CD4-positive, CD25-positive, alpha-beta regulatory T cell (primary cell): ENCODE measurements at regions not wholly inside any gene's neighbourhood (a gene's known extent, or its start where the extent isn't known, plus 50 kb on each side); places are given as distances from the start of the nearest gene placed in this dataset.

Experiments
- ATAC-seq, 2 donors: fragments of 150-1000 bp; cut with Tn5 transposase; one replicate each; pipeline ENCODE4 v1.10.0; 2021; ENCODE audit warnings: low read depth in 2 of 2, moderate number of reproducible peaks in 2 of 2, moderate library complexity in 1 of 2
- DNase-seq, 3 donors: peaks; one replicate each; pipeline versions ENCODE4 v3.0.0 to v3.0.0-alpha.2; 2012 to 2022; ENCODE audit warnings: mixed read lengths in 1 of 3
- H3K27ac ChIP-seq: one replicate; pipeline ENCODE4 v1.7.0; 2013; ENCODE audit warnings: mild to moderate bottlenecking, low read length; ENCODE audit not compliant: insufficient read depth, poor library complexity, severe bottlenecking
- H3K27me3 ChIP-seq: one replicate; pipeline ENCODE4 v1.7.0; 2013; ENCODE audit warnings: low read length; ENCODE audit not compliant: control insufficient read depth, insufficient read depth
- H3K36me3 ChIP-seq: one replicate; pipeline ENCODE4 v1.7.0; 2013; ENCODE audit warnings: mild to moderate bottlenecking, low read length, moderate library complexity; ENCODE audit not compliant: control insufficient read depth, insufficient read depth
- H3K4me1 ChIP-seq: 2 replicates; pipeline ENCODE4 v1.7.0; 2013; ENCODE audit warnings: mild to moderate bottlenecking, low read length; ENCODE audit not compliant: insufficient read depth, control insufficient read depth, poor library complexity, severe bottlenecking
- H3K4me3 ChIP-seq: one replicate; pipeline ENCODE4 v1.7.0; 2013; ENCODE audit warnings: low read depth, mild to moderate bottlenecking, low read length, moderate library complexity
- H3K9me3 ChIP-seq, 2 experiments: 1 replicate in 1 of 2; 2 replicates in 1 of 2; pipeline ENCODE4 v1.7.0; 2013; ENCODE audit warnings: low read length in 2 of 2, mild to moderate bottlenecking in 1 of 2, moderate library complexity in 1 of 2; ENCODE audit not compliant: control insufficient read depth in 2 of 2
- H3K27ac Mint-ChIP-seq, 3 donors: one replicate each; pipeline ENCODE4 v1.8.0; 2020 to 2022; ENCODE audit warnings: mild to moderate bottlenecking in 3 of 3, mixed read lengths in 3 of 3, moderate library complexity in 2 of 3
- H3K27me3 Mint-ChIP-seq: one replicate; pipeline ENCODE4 v1.8.0; 2022; ENCODE audit warnings: mild to moderate bottlenecking, mixed read lengths
- H3K36me3 Mint-ChIP-seq: one replicate; pipeline ENCODE4 v1.8.0; 2020; ENCODE audit warnings: mixed read lengths
- H3K4me1 Mint-ChIP-seq, 4 donors: one replicate each; pipeline ENCODE4 v1.8.0; 2020 to 2022; ENCODE audit warnings: mixed read lengths in 4 of 4, mild to moderate bottlenecking in 1 of 4
- H3K4me3 Mint-ChIP-seq, 4 donors: one replicate each; pipeline ENCODE4 v1.8.0; 2020 to 2022; ENCODE audit warnings: mild to moderate bottlenecking in 4 of 4, mixed read lengths in 4 of 4, moderate library complexity in 3 of 4
- H3K9me3 Mint-ChIP-seq, 7 donors: one replicate each; pipeline ENCODE4 v1.8.0; 2020 to 2022; ENCODE audit warnings: mixed read lengths in 7 of 7, mild to moderate bottlenecking in 3 of 7, moderate library complexity in 2 of 7

DNA sequence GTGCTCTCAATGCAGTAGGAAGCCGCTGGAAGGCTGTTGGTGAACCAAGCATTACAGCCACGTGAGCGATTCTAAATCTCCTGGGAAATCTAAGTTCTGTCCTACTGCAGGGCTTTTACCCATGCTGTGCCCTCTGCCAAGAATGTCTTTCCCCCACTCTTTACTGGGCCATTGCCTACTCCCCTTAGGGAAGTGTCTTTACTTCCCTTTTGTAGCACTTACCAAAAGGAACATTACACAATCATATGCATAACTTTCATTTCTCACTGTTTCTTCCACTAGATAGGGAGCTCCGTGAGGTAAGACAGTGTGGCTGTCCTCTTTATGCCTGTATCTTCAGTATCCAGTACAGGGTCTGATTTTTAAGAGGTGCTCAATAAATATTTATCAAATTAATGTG lies 241.7 kb upstream of the NR4A3 start:
- Histone ChIP-seq H3K27ac (no peak overlapping the region), H3K4me1 (no peaks in the 10 kb centered on the region), H3K4me3 (no peak overlapping the region), H3K27me3 (no peaks in the 10 kb centered on the region), H3K36me3 (no peaks in the 10 kb centered on the region), H3K9me3 (no peaks in the 10 kb centered on the region)
- no peak overlapping the region for H3K27ac Mint-ChIP-seq
- peaks cover 0 to 1% (median 0%) of the 10 kb centered on the region in 7 donors for H3K9me3 Mint-ChIP-seq
- H3K4me1 Mint-ChIP-seq, result no peaks in the 10 kb centered on the region
- H3K4me3 Mint-ChIP-seq, result no peak overlapping the region
- H3K36me3 Mint-ChIP-seq, result no peaks in the 10 kb centered on the region
- no peaks in the 10 kb centered on the region for H3K27me3 Mint-ChIP-seq
- DNase-seq, result no peak
- ATAC-seq, result peak in 1 of 2 donors; percentile 20

DNA sequence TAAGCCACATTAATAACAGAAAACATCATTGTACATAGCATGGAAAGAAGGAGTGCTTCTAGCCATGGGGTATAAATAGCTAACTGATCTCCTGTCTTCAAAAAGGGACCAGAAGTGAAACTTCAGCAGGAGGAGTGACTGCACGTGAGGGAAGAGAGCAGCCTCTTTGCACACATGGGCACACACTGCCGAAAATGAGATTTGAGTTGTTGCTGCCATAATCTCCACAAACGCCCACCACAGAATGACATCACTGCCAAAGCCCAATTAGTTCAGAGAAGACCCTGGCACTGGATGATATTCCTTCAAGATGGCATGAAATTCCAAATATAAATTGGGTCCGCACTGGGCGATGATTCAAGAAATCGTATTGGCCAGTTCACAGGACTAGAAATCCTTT lies 238.9 kb upstream of the NR4A3 start:
- Mint-ChIP-seq H3K36me3 (no peaks in the 10 kb centered on the region), H3K9me3 (peaks cover 0 to 4% (median 0%) of the 10 kb centered on the region in 7 donors), H3K27me3 (no peaks in the 10 kb centered on the region), H3K4me1 (no peaks in the 10 kb centered on the region), H3K4me3 (no peak overlapping the region), H3K27ac (peak overlapping the region in 1 of 3 donors; percentile 21)
- H3K4me3 ChIP-seq, result no peak overlapping the region
- H3K4me1 ChIP-seq, result no peaks in the 10 kb centered on the region
- DNase-seq (no peak), ATAC-seq (no peak)
- no peaks in the 10 kb centered on the region for H3K9me3 ChIP-seq
- peaks cover 5% of the 10 kb centered on the region for H3K27me3 ChIP-seq
- H3K36me3 ChIP-seq, result no peaks in the 10 kb centered on the region
- no peak overlapping the region for H3K27ac ChIP-seq

DNA sequence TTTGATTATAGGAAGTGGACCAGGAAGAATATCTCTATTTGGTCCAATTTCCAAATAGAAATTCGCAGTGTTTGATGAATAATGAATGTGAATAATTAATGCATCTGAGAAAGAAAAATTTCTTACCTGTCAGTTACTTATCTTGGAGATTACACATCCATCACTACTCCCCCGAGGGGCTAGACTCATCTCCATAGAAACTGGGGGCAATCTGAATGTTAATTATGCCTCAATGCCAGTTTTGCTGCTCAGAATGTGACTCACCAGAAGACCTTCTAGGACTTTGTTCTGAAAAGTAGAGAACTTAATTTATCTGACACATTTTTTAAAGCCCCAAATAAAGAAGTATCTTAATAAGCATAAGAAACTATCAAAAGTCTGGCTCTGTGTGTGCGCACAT lies 233.4 kb upstream of the NR4A3 start:
- DNase-seq (no peak), ATAC-seq (no peak)
- Mint-ChIP-seq H3K27ac (no peak overlapping the region), H3K4me3 (no peak overlapping the region), H3K9me3 (peaks cover 0 to 4% (median 0%) of the 10 kb centered on the region in 7 donors), H3K27me3 (peaks cover 8% of the 10 kb centered on the region), H3K4me1 (no peaks in the 10 kb centered on the region), H3K36me3 (no peaks in the 10 kb centered on the region)
- no peaks in the 10 kb centered on the region for H3K36me3 ChIP-seq
- no peak overlapping the region for H3K4me3 ChIP-seq
- H3K9me3 ChIP-seq, result no peaks in the 10 kb centered on the region
- H3K4me1 ChIP-seq, result no peaks in the 10 kb centered on the region
- H3K27ac ChIP-seq, result no peak overlapping the region
- peaks cover 5% of the 10 kb centered on the region for H3K27me3 ChIP-seq

DNA sequence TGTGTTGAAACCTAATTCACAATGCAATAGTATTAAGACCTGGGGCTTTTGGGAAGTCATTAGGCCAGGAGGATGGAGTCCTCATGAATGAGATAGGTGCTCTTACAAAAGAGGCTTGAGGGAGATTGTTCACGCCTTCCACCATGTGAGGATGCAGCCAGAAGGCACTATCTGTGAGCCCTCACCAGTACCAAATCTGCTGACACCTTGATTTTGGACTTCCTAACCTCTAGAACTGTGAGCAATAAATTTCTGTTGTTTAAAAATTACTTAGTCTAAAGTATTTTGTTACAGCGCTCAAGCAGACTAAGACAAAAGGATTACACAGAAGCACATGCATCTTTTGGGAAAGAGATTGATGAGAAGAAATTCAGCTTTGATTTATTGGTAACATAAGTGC lies 232.9 kb upstream of the NR4A3 start:
- H3K4me3 ChIP-seq, result no peak overlapping the region
- H3K27me3 Mint-ChIP-seq, result peaks cover 8% of the 10 kb centered on the region
- no peaks in the 10 kb centered on the region for H3K9me3 ChIP-seq
- ATAC-seq (no peak), DNase-seq (no peak)
- no peaks in the 10 kb centered on the region for H3K36me3 ChIP-seq
- H3K27ac ChIP-seq, result no peak overlapping the region
- H3K9me3 Mint-ChIP-seq, result peaks cover 0 to 4% (median 0%) of the 10 kb centered on the region in 7 donors
- H3K27me3 ChIP-seq, result peaks cover 5% of the 10 kb centered on the region
- H3K4me3 Mint-ChIP-seq, result no peak overlapping the region
- H3K27ac Mint-ChIP-seq, result no peak overlapping the region
- H3K36me3 Mint-ChIP-seq, result no peaks in the 10 kb centered on the region
- H3K4me1 ChIP-seq, result no peaks in the 10 kb centered on the region
- no peaks in the 10 kb centered on the region for H3K4me1 Mint-ChIP-seq

DNA sequence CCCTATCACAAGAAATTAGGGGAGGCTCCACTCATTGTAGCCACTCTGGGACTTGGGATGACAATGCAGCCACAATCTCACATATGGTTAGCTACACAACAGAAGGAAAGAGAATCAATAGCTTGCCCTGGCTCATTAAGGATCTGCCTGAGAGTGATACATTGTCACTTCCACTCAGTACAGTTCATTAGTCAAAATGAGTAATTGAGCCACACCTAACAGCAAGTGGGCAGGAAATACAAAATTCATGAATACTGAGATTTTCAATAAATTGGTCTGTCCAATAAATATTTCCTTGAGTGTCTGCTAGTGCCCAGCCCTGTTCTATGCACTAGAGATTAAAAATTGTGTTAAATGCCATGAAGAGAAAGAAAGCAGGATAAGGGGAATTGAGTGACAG lies 231.3 kb upstream of the NR4A3 start:
- no peak overlapping the region for H3K27ac Mint-ChIP-seq
- DNase-seq, result no peak
- H3K4me1 ChIP-seq, result no peaks in the 10 kb centered on the region
- no peak overlapping the region for H3K4me3 Mint-ChIP-seq
- no peak overlapping the region for H3K4me3 ChIP-seq
- no peak for ATAC-seq
- no peaks in the 10 kb centered on the region for H3K36me3 ChIP-seq
- peaks cover 0 to 5% (median 0%) of the 10 kb centered on the region in 7 donors for H3K9me3 Mint-ChIP-seq
- peaks cover 13% of the 10 kb centered on the region for H3K27me3 Mint-ChIP-seq
- peaks cover 6% of the 10 kb centered on the region for H3K27me3 ChIP-seq
- no peaks in the 10 kb centered on the region for H3K9me3 ChIP-seq
- H3K36me3 Mint-ChIP-seq, result no peaks in the 10 kb centered on the region
- H3K27ac ChIP-seq, result no peak overlapping the region
- H3K4me1 Mint-ChIP-seq, result no peaks in the 10 kb centered on the region

DNA sequence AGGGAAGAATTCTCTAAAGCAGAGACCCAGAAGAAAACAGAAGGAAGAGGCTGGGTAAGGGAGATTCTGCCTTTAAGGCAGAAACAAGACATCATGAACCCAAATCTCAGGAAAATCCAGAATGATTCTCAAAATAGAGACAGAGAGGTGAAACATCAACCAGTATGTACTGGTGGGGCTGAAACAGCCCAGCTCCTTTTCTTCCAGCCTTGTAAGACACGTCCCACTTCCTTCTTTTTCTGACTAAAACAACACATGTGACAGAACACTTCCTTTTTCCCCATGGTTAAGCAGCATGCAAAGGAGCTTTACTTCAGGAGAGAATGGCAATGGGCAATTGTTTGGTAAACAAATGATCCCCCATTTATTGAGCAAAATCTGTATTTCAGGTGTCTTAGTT lies 230.8 kb upstream of the NR4A3 start:
- Histone ChIP-seq H3K4me1 (no peaks in the 10 kb centered on the region), H3K27me3 (peaks cover 7% of the 10 kb centered on the region), H3K36me3 (no peaks in the 10 kb centered on the region), H3K27ac (no peak overlapping the region), H3K9me3 (no peaks in the 10 kb centered on the region), H3K4me3 (no peak overlapping the region)
- H3K4me1 Mint-ChIP-seq, result no peaks in the 10 kb centered on the region
- peaks cover 13% of the 10 kb centered on the region for H3K27me3 Mint-ChIP-seq
- peaks cover 0 to 5% (median 0%) of the 10 kb centered on the region in 7 donors for H3K9me3 Mint-ChIP-seq
- H3K36me3 Mint-ChIP-seq, result no peaks in the 10 kb centered on the region
- no peak overlapping the region for H3K4me3 Mint-ChIP-seq
- no peak overlapping the region for H3K27ac Mint-ChIP-seq
- no peak for DNase-seq
- no peak for ATAC-seq

DNA sequence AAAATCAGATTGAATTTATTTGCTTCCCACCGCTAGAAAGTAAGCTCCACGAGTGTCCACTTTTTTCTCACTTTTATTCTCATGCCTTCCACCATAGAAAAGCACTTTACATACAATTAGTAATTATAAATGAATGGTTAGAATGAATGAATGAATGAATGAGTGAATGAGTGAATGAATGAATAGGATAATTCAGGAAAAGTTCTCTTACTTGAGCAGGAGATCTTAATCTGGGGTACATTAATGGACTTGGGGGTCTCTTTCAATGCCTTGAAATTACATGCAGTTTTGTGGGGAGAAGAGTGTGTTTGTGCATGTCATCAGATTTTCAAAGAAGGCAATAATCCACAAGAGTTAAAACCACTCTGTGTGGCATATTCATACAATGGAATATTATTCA lies 229.9 kb upstream of the NR4A3 start:
- H3K27ac Mint-ChIP-seq, result no peak overlapping the region
- H3K27me3 Mint-ChIP-seq, result peaks cover 18% of the 10 kb centered on the region
- Histone ChIP-seq H3K36me3 (no peaks in the 10 kb centered on the region), H3K9me3 (no peaks in the 10 kb centered on the region), H3K27ac (no peak overlapping the region), H3K4me1 (no peaks in the 10 kb centered on the region), H3K27me3 (peaks cover 8% of the 10 kb centered on the region), H3K4me3 (no peak overlapping the region)
- no peaks in the 10 kb centered on the region for H3K4me1 Mint-ChIP-seq
- no peak for DNase-seq
- no peak overlapping the region for H3K4me3 Mint-ChIP-seq
- H3K9me3 Mint-ChIP-seq, result peaks cover 0 to 5% (median 0%) of the 10 kb centered on the region in 7 donors
- no peaks in the 10 kb centered on the region for H3K36me3 Mint-ChIP-seq
- ATAC-seq, result no peak

DNA sequence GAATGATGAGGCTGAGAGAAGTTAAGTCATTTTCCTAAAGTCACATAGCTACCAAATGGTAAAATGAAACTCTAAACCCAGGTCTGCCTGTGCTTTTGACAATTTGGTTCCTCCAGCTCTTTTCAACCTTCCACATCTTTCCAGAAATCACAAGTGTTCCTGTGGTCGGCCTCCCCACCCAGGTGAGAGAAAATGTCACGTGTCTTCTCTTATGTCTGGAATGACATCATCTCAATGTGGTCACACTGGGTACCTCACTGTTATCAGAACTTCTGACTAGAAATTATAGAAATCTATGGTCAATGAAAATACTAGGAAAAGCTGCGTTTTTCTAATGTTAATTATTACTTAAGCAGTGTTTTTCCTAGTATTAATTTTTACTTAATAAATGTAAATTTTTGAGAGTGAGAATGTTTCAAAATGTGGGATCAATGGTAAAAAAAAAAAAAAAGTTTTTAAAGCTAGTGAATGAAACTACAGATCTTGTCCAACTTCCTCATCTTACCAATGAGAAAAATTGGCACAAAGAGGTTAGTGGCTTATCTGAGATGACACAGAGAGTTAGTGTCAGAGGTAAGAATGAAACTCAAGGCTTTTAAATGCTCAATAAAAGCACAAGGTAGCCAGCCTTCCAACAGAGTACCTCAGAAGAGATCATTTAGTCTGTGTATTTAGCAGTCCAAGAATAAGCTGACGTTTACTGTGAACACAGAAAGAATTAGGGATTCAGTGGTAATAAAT lies 228.7 kb upstream of the NR4A3 start:
- H3K27ac ChIP-seq, result no peak overlapping the region
- H3K4me1 Mint-ChIP-seq, result no peaks in the 10 kb centered on the region
- no peaks in the 10 kb centered on the region for H3K4me1 ChIP-seq
- H3K4me3 Mint-ChIP-seq, result no peak overlapping the region
- H3K36me3 ChIP-seq, result no peaks in the 10 kb centered on the region
- no peak overlapping the region for H3K4me3 ChIP-seq
- H3K27ac Mint-ChIP-seq, result no peak overlapping the region
- DNase-seq (no peak), ATAC-seq (no peak)
- H3K27me3 Mint-ChIP-seq, result peaks cover 18% of the 10 kb centered on the region
- H3K36me3 Mint-ChIP-seq, result no peaks in the 10 kb centered on the region
- peaks cover 0 to 5% (median 0%) of the 10 kb centered on the region in 7 donors for H3K9me3 Mint-ChIP-seq
- no peaks in the 10 kb centered on the region for H3K9me3 ChIP-seq
- peaks cover 5% of the 10 kb centered on the region for H3K27me3 ChIP-seq
